ENCODE measurements at regions not wholly inside any gene's neighbourhood (a gene's known extent, or its start where the extent isn't known, plus 50 kb on each side); places are given as distances from the start of the nearest gene placed in this dataset.

DNA sequence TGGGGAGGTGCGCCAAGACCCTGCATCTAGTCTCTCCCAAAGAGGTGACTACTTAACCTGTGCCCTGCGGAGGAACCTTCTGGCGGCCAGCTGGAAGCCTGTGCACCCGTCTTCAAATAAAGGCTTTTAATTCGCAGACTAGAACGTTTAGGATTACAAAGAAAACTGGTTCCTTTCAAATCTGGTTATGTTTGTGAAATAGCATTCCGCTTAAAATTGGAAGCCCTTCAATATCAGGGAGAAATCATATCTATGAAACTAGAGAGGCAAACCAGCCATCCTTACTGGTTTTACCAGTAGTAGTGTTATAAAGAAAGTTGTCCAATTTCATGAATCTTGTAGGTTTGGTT lies 250.8 kb downstream of the FAM72C start (continued):
- TF ChIP-seq, protein P1, sequence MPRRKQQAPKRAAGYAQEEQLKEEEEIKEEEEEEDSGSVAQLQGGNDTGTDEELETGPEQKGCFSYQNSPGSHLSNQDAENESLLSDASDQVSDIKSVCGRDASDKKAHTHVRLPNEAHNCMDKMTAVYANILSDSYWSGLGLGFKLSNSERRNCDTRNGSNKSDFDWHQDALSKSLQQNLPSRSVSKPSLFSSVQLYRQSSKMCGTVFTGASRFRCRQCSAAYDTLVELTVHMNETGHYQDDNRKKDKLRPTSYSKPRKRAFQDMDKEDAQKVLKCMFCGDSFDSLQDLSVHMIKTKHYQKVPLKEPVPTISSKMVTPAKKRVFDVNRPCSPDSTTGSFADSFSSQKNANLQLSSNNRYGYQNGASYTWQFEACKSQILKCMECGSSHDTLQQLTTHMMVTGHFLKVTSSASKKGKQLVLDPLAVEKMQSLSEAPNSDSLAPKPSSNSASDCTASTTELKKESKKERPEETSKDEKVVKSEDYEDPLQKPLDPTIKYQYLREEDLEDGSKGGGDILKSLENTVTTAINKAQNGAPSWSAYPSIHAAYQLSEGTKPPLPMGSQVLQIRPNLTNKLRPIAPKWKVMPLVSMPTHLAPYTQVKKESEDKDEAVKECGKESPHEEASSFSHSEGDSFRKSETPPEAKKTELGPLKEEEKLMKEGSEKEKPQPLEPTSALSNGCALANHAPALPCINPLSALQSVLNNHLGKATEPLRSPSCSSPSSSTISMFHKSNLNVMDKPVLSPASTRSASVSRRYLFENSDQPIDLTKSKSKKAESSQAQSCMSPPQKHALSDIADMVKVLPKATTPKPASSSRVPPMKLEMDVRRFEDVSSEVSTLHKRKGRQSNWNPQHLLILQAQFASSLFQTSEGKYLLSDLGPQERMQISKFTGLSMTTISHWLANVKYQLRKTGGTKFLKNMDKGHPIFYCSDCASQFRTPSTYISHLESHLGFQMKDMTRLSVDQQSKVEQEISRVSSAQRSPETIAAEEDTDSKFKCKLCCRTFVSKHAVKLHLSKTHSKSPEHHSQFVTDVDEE (CRISPR knock-in tag; IDR thresholded peaks at IDR 0.05): no peak
- TF ChIP-seq ARNTL (CRISPR knock-in tag; IDR thresholded peaks at IDR 0.05; ENCODE audit: borderline replicate concordance, low read depth): no peak

DNA sequence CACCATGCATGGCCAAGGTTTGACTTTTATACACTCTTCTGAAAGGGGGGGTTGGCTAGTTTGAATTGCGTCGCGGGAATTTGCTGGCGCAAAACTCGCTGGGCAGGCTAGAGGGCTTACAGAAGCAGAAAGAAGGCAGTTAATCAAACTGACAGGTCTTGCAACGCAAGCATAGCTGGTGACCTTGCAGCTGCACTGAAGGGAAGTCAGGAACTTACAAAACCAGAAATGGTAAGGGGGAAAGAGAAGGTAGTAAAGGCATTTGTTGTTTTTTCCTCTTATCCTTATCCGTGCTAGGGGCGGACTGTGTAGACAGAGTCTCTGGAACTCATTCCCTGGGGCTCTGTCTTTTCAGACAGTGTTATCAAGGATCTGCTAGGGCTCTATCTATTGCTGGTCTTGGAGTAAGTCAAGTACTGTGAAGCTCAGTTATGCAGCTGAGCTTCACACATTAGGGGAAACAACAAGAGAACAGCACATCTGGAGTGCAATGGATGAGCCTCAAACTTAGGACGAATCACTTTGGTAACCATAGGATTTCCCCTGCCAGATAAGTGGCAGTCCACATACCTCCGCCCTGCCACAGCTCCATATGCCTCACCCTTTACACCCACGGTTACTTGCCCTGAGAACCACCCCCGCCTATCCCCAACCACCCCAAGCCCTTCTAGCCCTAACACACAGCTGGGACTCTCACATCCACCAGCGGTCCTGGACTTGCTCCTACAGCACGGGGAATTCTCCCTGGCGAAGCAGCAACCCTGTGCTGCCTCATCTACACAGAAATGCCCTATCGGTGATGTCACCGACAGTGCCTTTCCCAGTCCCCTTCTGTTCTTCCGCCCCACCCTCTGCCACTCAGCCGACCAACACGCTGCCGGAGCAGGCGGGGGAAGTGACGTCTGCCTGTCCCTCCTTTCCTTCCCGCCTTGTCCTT lies 251.4 kb downstream of the FAM72C start:
- peak; percentile 74 for ATAC-seq
- TF ChIP-seq ESRRG (CRISPR knock-in tag; IDR thresholded peaks at IDR 0.05) (no peak), ZC3H10 (CRISPR knock-in tag; IDR thresholded peaks at IDR 0.05) (no peak), TOX (CRISPR knock-in tag; IDR thresholded peaks at IDR 0.05; ENCODE audit: borderline replicate concordance) (no peak), CSDC2 (CRISPR knock-in tag; IDR thresholded peaks at IDR 0.05) (no peak), RARB (CRISPR knock-in tag; IDR thresholded peaks at IDR 0.05) (no peak), CSRNP3 (CRISPR knock-in tag; IDR thresholded peaks at IDR 0.05) (no peak), ZFP30 (CRISPR knock-in tag; IDR thresholded peaks at IDR 0.05) (no peak), ZNF8 (CRISPR knock-in tag; IDR thresholded peaks at IDR 0.05) (no peak), PATZ1 (CRISPR knock-in tag; IDR thresholded peaks at IDR 0.05; ENCODE audit: borderline replicate concordance) (no peak), ARNTL (CRISPR knock-in tag; IDR thresholded peaks at IDR 0.05; ENCODE audit: borderline replicate concordance, low read depth) (no peak), TCF4 (CRISPR knock-in tag; IDR thresholded peaks at IDR 0.05; ENCODE audit: borderline replicate concordance) (no peak), ZNF70 (CRISPR knock-in tag; IDR thresholded peaks at IDR 0.05) (no peak), OSR1 (CRISPR knock-in tag; IDR thresholded peaks at IDR 0.05) (no peak), SNAI2 (CRISPR knock-in tag; IDR thresholded peaks at IDR 0.05) (no peak), PPARA (CRISPR knock-in tag; IDR thresholded peaks at IDR 0.05; ENCODE audit: borderline replicate concordance) (no peak), ZFP3 (CRISPR knock-in tag; IDR thresholded peaks at IDR 0.05) (no peak), BACH2 (CRISPR knock-in tag; IDR thresholded peaks at IDR 0.05; ENCODE audit: borderline replicate concordance) (no peak), ZNF565 (CRISPR knock-in tag; conservative IDR thresholded peaks at IDR 0.05; ENCODE audit: low read depth) (no peak)
- TF ChIP-seq, protein P2, sequence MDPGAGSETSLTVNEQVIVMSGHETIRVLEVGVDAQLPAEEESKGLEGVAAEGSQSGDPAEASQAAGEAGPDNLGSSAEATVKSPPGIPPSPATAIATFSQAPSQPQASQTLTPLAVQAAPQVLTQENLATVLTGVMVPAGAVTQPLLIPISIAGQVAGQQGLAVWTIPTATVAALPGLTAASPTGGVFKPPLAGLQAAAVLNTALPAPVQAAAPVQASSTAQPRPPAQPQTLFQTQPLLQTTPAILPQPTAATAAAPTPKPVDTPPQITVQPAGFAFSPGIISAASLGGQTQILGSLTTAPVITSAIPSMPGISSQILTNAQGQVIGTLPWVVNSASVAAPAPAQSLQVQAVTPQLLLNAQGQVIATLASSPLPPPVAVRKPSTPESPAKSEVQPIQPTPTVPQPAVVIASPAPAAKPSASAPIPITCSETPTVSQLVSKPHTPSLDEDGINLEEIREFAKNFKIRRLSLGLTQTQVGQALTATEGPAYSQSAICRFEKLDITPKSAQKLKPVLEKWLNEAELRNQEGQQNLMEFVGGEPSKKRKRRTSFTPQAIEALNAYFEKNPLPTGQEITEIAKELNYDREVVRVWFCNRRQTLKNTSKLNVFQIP (CRISPR knock-in tag; IDR thresholded peaks at IDR 0.05; ENCODE audit: borderline replicate concordance, low read depth): no peak
- TF ChIP-seq, protein P3, sequence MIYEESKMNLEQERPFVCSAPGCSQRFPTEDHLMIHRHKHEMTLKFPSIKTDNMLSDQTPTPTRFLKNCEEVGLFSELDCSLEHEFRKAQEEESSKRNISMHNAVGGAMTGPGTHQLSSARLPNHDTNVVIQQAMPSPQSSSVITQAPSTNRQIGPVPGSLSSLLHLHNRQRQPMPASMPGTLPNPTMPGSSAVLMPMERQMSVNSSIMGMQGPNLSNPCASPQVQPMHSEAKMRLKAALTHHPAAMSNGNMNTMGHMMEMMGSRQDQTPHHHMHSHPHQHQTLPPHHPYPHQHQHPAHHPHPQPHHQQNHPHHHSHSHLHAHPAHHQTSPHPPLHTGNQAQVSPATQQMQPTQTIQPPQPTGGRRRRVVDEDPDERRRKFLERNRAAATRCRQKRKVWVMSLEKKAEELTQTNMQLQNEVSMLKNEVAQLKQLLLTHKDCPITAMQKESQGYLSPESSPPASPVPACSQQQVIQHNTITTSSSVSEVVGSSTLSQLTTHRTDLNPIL (CRISPR knock-in tag; IDR thresholded peaks at IDR 0.05; ENCODE audit: low read depth): no peak

DNA sequence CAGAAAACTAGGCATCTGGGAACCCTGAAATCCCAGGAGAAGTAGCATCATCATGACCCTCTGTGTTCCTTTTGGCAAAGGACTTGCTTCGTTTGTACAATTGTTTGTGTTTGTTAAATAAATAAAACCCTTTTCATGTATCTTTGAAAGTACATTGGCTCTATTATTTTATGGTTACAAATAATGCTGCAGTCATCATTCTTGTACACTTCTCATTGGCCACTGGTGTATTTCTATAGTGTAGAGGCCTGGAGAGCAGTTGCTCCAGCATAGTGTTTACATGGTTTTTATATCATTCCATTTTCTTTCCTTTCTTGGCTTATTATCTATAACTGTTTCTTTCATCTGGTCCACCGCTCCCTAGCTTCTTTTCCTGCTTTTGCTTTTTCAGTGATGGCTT lies 253.3 kb downstream of the FAM72C start:
- no peak for ATAC-seq
- TF ChIP-seq ISL1 (CRISPR knock-in tag; IDR thresholded peaks at IDR 0.05) (no peak), PATZ1 (CRISPR knock-in tag; IDR thresholded peaks at IDR 0.05; ENCODE audit: borderline replicate concordance) (no peak), ZNF565 (CRISPR knock-in tag; conservative IDR thresholded peaks at IDR 0.05; ENCODE audit: low read depth) (no peak), ARNTL (CRISPR knock-in tag; IDR thresholded peaks at IDR 0.05; ENCODE audit: borderline replicate concordance, low read depth) (no peak), GLIS3 (CRISPR knock-in tag; IDR thresholded peaks at IDR 0.05) (no peak)

Measured in SK-N-SH treated with all-trans-retinoic acid at 6 μM for 48 hours (cell line).